ENCODE measurements at regions not wholly inside any gene's neighbourhood (a gene's known extent, or its start where the extent isn't known, plus 50 kb on each side); places are given as distances from the start of the nearest gene placed in this dataset.

- DNase-seq (ENCODE audit: low read depth in 2 of 2), result peak; percentile 15 to 17
Observed at GRCh38 chr20:39503902-39504709, 542.0 kb downstream of the DHX35 start.

GRCh38 chr20:39492223-39492797, 530.2 kb downstream of the DHX35 start:
- DNase-seq (ENCODE audit: low read depth in 2 of 2), result no peak

- DNase-seq (ENCODE audit: low read depth in 2 of 2), result no peak
Observed at GRCh38 chr20:39491711-39492110, 529.6 kb downstream of the DHX35 start.

GRCh38 chr20:39489986-39490560, 527.9 kb downstream of the DHX35 start:
- no peak for DNase-seq (ENCODE audit: low read depth in 2 of 2)

GRCh38 chr20:39480276-39481043, 518.3 kb downstream of the DHX35 start:
- DNase-seq (ENCODE audit: low read depth in 2 of 2), result no peak

- DNase-seq (ENCODE audit: low read depth in 2 of 2), result no peak
Observed at GRCh38 chr20:39479196-39479810, 517.2 kb downstream of the DHX35 start.

- DNase-seq (ENCODE audit: low read depth in 2 of 2), result no peak
Observed at GRCh38 chr20:39474879-39475278, 512.7 kb downstream of the DHX35 start.

GRCh38 chr20:39473536-39473935, 511.4 kb downstream of the DHX35 start:
- no peak for DNase-seq (ENCODE audit: low read depth in 2 of 2)

GRCh38 chr20:39468703-39469102, 506.6 kb downstream of the DHX35 start:
- no peak for DNase-seq (ENCODE audit: low read depth in 2 of 2)

GRCh38 chr20:39464238-39464637, 502.1 kb downstream of the DHX35 start:
- DNase-seq (ENCODE audit: low read depth in 2 of 2), result no peak

GRCh38 chr20:39462416-39462945, 500.3 kb downstream of the DHX35 start:
- no peak for DNase-seq (ENCODE audit: low read depth in 2 of 2)

- DNase-seq (ENCODE audit: low read depth in 2 of 2), result no peak
Observed at GRCh38 chr20:39458452-39458851, 496.3 kb downstream of the DHX35 start.

- DNase-seq (ENCODE audit: low read depth in 2 of 2), result no peak
Observed at GRCh38 chr20:39453890-39454289, 491.7 kb downstream of the DHX35 start.

GRCh38 chr20:39452583-39453340, 490.6 kb downstream of the DHX35 start:
- no peak for DNase-seq (ENCODE audit: low read depth in 2 of 2)

GRCh38 chr20:39451386-39451785, 489.2 kb downstream of the DHX35 start:
- DNase-seq (ENCODE audit: low read depth in 2 of 2), result no peak

- no peak for DNase-seq (ENCODE audit: low read depth in 2 of 2)
Observed at GRCh38 chr20:39446397-39446796, 484.3 kb downstream of the DHX35 start.

- no peak for DNase-seq (ENCODE audit: low read depth in 2 of 2)
Observed at GRCh38 chr20:39445095-39445494, 483.0 kb downstream of the DHX35 start.

GRCh38 chr20:39433466-39433865, 471.3 kb downstream of the DHX35 start:
- no peak for DNase-seq (ENCODE audit: low read depth in 2 of 2)

- DNase-seq (ENCODE audit: low read depth in 2 of 2), result no peak
Observed at GRCh38 chr20:39431091-39431880, 469.1 kb downstream of the DHX35 start.

- no peak for DNase-seq (ENCODE audit: low read depth in 2 of 2)
Observed at GRCh38 chr20:39429726-39430125, 467.6 kb downstream of the DHX35 start.

All from fibroblast of skin of left quadriceps (primary cell).